ENCODE measurements at regions not wholly inside any gene's neighbourhood (a gene's known extent, or its start where the extent isn't known, plus 50 kb on each side); places are given as distances from the start of the nearest gene placed in this dataset.

- no peak overlapping the region for H3K4me3 ChIP-seq (ENCODE audit: low read depth, low read length)
- TF ChIP-seq CTCF (IDR thresholded peaks at IDR 0.05; ENCODE audit: borderline replicate concordance, insufficient read depth, low read depth, low read length): no peak
These were observed 51.2 kb upstream of the RNF144B start for GRCh38 chr6:18335948-18336347.

GRCh38 chr6:18334251-18334650 lies 52.9 kb upstream of the RNF144B start:
- no peak overlapping the region for H3K4me3 ChIP-seq (ENCODE audit: low read depth, low read length)
- TF ChIP-seq CTCF (IDR thresholded peaks at IDR 0.05; ENCODE audit: borderline replicate concordance, insufficient read depth, low read depth, low read length): no peak

- TF ChIP-seq CTCF (IDR thresholded peaks at IDR 0.05; ENCODE audit: borderline replicate concordance, insufficient read depth, low read depth, low read length): no peak
- H3K4me3 ChIP-seq (ENCODE audit: low read depth, low read length): no peak overlapping the region
These were observed 56.5 kb upstream of the RNF144B start for GRCh38 chr6:18330548-18331081.

GRCh38 chr6:18329776-18330175 lies 57.4 kb upstream of the RNF144B start:
- no peak overlapping the region for H3K4me3 ChIP-seq (ENCODE audit: low read depth, low read length)
- no peak for TF ChIP-seq CTCF (IDR thresholded peaks at IDR 0.05; ENCODE audit: borderline replicate concordance, insufficient read depth, low read depth, low read length)

GRCh38 chr6:18328540-18328939 lies 58.6 kb upstream of the RNF144B start:
- no peak for TF ChIP-seq CTCF (IDR thresholded peaks at IDR 0.05; ENCODE audit: borderline replicate concordance, insufficient read depth, low read depth, low read length)
- no peak overlapping the region for H3K4me3 ChIP-seq (ENCODE audit: low read depth, low read length)

- no peak for TF ChIP-seq CTCF (IDR thresholded peaks at IDR 0.05; ENCODE audit: borderline replicate concordance, insufficient read depth, low read depth, low read length)
- no peak overlapping the region for H3K4me3 ChIP-seq (ENCODE audit: low read depth, low read length)
These were observed 59.1 kb upstream of the RNF144B start for GRCh38 chr6:18328070-18328469.

- no peak for TF ChIP-seq CTCF (IDR thresholded peaks at IDR 0.05; ENCODE audit: borderline replicate concordance, insufficient read depth, low read depth, low read length)
- H3K4me3 ChIP-seq (ENCODE audit: low read depth, low read length): no peak overlapping the region
These were observed 59.5 kb upstream of the RNF144B start for GRCh38 chr6:18327626-18328025.

Measured in GM12875 (cell line).